ENCODE measurements at regions not wholly inside any gene's neighbourhood (a gene's known extent, or its start where the extent isn't known, plus 50 kb on each side); places are given as distances from the start of the nearest gene placed in this dataset.

DNA sequence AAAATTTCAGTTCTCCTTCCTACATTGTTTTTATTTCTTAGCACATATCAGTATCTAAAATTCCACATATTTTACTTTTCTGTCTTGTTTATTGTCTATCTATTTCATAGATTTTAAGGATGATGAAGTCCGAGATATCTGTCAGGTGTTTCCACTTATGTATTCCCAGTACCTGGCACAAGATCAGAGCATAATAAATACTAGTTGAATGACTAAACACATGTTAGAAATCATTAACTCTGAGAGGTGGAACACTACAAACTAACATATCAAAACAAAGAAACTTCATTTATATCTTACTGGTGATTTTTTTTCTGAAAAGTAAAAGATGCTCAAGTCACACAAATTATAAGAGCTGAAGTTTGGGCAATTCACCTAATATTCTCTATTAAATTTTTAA is 1208.3 kb downstream of the PCDH9 start:
- Histone ChIP-seq H3K4me1 (ENCODE audit: control insufficient read depth, insufficient read depth, low read length) (no peaks in the 10 kb centered on the region), H3K27me3 (ENCODE audit: control insufficient read depth, insufficient read depth, low read length) (no peaks in the 10 kb centered on the region), H4K20me1 (ENCODE audit: insufficient read depth, low read length) (no peaks in the 10 kb centered on the region), H3K4me2 (ENCODE audit: low read depth, low read length) (no peak overlapping the region), H3K4me3 (ENCODE audit: insufficient read depth, low read depth, low read length) (no peak overlapping the region), H3K9ac (ENCODE audit: low read depth, low read length) (no peak overlapping the region), H4K5ac (ENCODE audit: low read depth, low read length) (no peak overlapping the region), H3K27ac (ENCODE audit: insufficient read depth, low read length) (no peak overlapping the region), H4K8ac (ENCODE audit: low read depth in 2 of 2, low read length in 2 of 2) (no peak overlapping the region), H2AK5ac (ENCODE audit: low read depth, low read length) (no peak overlapping the region), H2BK5ac (ENCODE audit: low read depth, low read length, poor library complexity, severe bottlenecking) (no peak overlapping the region), H2AK9ac (replicated peaks; ENCODE audit: low read depth, low read length, poor library complexity) (no peak overlapping the region), H3K9me3 (ENCODE audit: control insufficient read depth, insufficient read depth, low read length) (no peaks in the 10 kb centered on the region), H4K91ac (ENCODE audit: insufficient read depth, low read depth, low read length) (no peak overlapping the region), H3K36me3 (ENCODE audit: control insufficient read depth, insufficient read depth, low read length) (no peaks in the 10 kb centered on the region), H3K18ac (ENCODE audit: low read depth, low read length) (no peak overlapping the region), H3K4ac (ENCODE audit: low read depth, low read length) (no peak overlapping the region), H3K79me1 (ENCODE audit: low read depth in 1 of 2, low read length in 2 of 2) (no peaks in the 10 kb centered on the region), H2BK15ac (ENCODE audit: low read depth, low read length) (no peak overlapping the region), H2BK120ac (ENCODE audit: low read depth, low read length) (no peak overlapping the region), H3K9me1 (ENCODE audit: insufficient read depth, low read length) (no peaks in the 10 kb centered on the region), H3K23ac (ENCODE audit: low read depth, low read length) (no peak overlapping the region), H3K14ac (replicated peaks; ENCODE audit: low read depth, low read length) (no peak overlapping the region), H3K56ac (ENCODE audit: extremely low read depth, insufficient read depth, low read length) (no peak overlapping the region), H2AFZ (replicated peaks; ENCODE audit: low read length, poor library complexity) (no peak overlapping the region), H2BK20ac (ENCODE audit: low read depth, low read length) (no peak overlapping the region)
- intact Hi-C loops (cut with micrococcal nuclease) (no loop called here), dilution Hi-C loops (cut with HindIII; ENCODE audit: low sequenced_read_pairs, unreplicated experiment) (no loop called here), in situ Hi-C loops (cut with MboI; ENCODE audit: low sequenced_read_pairs) (no loop called here)
- ATAC-seq (ENCODE audit: low read depth), result no peak
- TF ChIP-seq MXI1 (IDR thresholded peaks at IDR 0.05; ENCODE audit: borderline replicate concordance, low read depth, low read length) (no peak), SMC3 (IDR thresholded peaks at IDR 0.05; ENCODE audit: low read depth, low read length) (no peak), CHD1 (IDR thresholded peaks at IDR 0.05; ENCODE audit: low read depth, low read length) (no peak), MAFK (IDR thresholded peaks at IDR 0.05; ENCODE audit: low read depth, low read length) (no peak)
- POLR2A ChIA-PET (ENCODE audit: unreplicated experiment), result no interaction called here
- no CpG with 5 or more reads among the region's 1 CpG for WGBS, 2 experiments (ENCODE audit: extremely low coverage in 2 of 2, insufficient read length in 1 of 2)
- BruUV-seq (replicated peaks), result no TSS peak
- no peak for DNase-seq
- CTCF ChIA-PET, result no interaction called here
